ENCODE measurements at regions not wholly inside any gene's neighbourhood (a gene's known extent, or its start where the extent isn't known, plus 50 kb on each side); places are given as distances from the start of the nearest gene placed in this dataset.

- TF ChIP-seq CTCF (IDR thresholded peaks at IDR 0.05; ENCODE audit: low read depth, low read length), result no peak
- H3K4me3 ChIP-seq (ENCODE audit: low read depth, low read length), result no peak overlapping the region
Measured at GRCh38 chr2:21710496-21710895, 586.7 kb downstream of the TDRD15 start.

GRCh38 chr2:21715887-21716286 lies 592.1 kb downstream of the TDRD15 start:
- TF ChIP-seq CTCF (IDR thresholded peaks at IDR 0.05; ENCODE audit: low read depth, low read length), result no peak
- no peak overlapping the region for H3K4me3 ChIP-seq (ENCODE audit: low read depth, low read length)

- TF ChIP-seq CTCF (IDR thresholded peaks at IDR 0.05; ENCODE audit: low read depth, low read length), result no peak
- H3K4me3 ChIP-seq (ENCODE audit: low read depth, low read length), result no peak overlapping the region
Measured at GRCh38 chr2:21727101-21727500, 603.3 kb downstream of the TDRD15 start.

GRCh38 chr2:21728133-21728532 lies 604.4 kb downstream of the TDRD15 start:
- no peak for TF ChIP-seq CTCF (IDR thresholded peaks at IDR 0.05; ENCODE audit: low read depth, low read length)
- no peak overlapping the region for H3K4me3 ChIP-seq (ENCODE audit: low read depth, low read length)

- no peak overlapping the region for H3K4me3 ChIP-seq (ENCODE audit: low read depth, low read length)
- TF ChIP-seq CTCF (IDR thresholded peaks at IDR 0.05; ENCODE audit: low read depth, low read length), result no peak
Measured at GRCh38 chr2:21730141-21730540, 606.4 kb downstream of the TDRD15 start.

- no peak for TF ChIP-seq CTCF (IDR thresholded peaks at IDR 0.05; ENCODE audit: low read depth, low read length)
- no peak overlapping the region for H3K4me3 ChIP-seq (ENCODE audit: low read depth, low read length)
Measured at GRCh38 chr2:21740484-21740883, 616.7 kb downstream of the TDRD15 start.

GRCh38 chr2:21746499-21746898 lies 622.7 kb downstream of the TDRD15 start:
- no peak for TF ChIP-seq CTCF (IDR thresholded peaks at IDR 0.05; ENCODE audit: low read depth, low read length)
- H3K4me3 ChIP-seq (ENCODE audit: low read depth, low read length), result no peak overlapping the region
